Medulla oblongata (tissue), 1 donor: ENCODE measurements at regions not wholly inside any gene's neighbourhood (a gene's known extent, or its start where the extent isn't known, plus 50 kb on each side); places are given as distances from the start of the nearest gene placed in this dataset.

Experiments used
- DNase-seq: peaks from one replicate; pipeline ENCODE4 v3.0.0-alpha.2; 2015; ENCODE audit errors: extremely low spot score

DNA sequence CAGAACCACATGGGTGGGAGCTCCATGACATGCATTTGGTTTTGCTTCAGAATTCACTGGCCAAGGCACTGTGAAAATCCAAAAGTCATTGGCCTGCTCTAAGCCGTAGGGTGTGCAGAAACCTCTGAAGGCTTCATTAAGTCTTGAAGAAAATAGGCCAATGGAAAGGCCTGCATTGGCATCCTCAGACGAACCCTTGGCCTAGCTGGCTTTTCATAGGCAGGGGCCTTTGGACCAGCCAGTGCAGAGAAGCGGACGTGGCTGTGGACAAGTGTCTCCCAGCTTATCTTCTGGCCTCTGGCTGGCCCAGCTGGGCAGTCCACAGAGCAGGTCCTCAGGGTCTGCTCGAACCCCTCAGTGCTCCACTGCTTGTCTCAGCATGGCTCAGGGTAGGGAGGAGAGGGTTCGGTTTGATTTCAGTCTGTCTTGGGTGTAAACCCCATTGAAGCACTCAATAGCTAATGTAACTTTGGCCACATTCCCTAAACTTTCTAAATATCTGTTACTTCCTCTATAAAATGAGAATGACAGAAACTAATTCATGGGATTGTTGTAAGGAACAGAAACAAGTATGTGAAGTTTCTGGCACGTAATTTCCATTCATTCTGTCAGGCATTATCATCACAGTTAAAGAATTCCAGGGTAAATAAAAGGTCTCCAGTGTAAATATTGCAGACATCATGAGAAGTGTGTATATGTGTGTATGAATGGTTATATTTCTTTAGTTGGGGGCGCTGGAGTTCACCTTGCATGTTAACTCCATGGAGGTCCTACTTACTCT is 125.5 kb downstream of the TFCP2L1 start:
- no peak for DNase-seq

DNA sequence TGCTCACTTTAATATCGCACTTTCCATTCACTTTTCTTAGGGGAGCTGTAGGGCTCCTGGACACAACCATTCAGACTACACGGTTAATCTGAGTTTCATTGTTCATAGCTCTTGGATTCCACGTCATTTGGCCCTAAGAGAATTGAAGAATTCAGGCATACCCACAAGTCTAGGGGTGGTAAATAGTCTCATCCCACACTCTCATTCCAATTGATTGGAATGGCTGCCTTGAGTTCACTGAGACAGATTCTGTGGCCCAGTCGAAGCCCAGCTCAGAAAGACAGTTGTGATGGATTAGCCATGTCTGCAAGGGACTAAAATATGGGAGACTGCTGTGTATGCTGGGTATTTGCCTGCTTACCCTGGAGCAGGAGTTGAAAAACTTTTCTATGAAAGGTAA is 124.6 kb downstream of the TFCP2L1 start:
- no peak for DNase-seq

DNA sequence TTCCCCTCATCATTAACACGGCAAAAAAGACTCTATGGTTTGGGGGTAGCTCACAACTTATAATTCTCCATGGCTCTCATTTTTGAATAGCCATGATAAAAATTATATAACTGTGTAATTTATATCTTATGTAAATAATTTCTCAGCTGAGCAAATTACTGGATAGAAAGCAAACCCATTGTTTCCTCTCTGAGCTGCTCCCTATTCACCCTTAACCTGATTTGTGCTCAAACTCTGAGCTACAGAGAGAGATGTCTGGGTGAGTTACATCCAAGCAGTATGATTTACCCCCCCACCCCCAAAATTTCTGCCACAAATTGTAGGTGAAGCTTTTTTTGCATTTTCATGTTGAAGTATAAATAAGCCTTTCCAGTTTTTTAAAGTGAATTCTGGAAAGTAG is 123.7 kb downstream of the TFCP2L1 start:
- no peak for DNase-seq

DNA sequence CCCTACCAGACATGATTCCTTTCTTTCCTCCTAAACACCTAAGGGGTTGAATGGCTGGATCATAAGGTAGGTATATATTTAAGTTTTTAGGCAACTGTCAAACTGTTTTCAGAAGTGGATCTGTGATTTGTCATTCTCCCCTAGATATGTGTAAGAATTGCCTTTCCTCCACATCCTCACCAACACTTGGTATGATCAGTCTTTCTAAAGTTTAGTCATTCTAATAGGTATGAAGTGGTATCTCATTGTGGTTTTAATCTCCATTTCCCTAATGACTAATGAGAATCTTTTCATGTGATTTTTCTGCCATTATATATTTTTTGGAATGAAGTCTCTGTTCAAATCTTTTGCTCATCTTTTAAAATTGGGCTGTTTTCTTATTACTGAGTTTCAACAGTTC is 122.1 kb downstream of the TFCP2L1 start:
- DNase-seq: no peak

DNA sequence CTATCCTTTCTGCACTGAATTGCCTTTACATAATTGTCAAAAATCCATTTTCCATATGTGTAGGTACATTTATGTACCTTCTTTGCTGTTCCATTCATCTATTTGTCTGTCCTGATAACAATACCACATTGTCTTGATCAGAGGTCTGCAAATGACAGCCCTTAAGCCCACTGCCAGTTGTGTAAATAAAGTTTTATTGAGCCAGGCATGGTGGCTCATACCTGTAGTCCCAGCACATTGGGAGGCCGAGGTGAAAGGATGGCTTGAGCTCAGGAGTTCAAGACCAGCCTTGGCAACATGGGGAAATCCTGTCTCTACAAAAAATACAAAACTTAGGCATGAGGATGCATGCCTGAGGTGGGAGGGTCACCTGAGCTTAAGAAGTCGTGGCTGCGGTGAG is 121.0 kb downstream of the TFCP2L1 start:
- no peak for DNase-seq

DNA sequence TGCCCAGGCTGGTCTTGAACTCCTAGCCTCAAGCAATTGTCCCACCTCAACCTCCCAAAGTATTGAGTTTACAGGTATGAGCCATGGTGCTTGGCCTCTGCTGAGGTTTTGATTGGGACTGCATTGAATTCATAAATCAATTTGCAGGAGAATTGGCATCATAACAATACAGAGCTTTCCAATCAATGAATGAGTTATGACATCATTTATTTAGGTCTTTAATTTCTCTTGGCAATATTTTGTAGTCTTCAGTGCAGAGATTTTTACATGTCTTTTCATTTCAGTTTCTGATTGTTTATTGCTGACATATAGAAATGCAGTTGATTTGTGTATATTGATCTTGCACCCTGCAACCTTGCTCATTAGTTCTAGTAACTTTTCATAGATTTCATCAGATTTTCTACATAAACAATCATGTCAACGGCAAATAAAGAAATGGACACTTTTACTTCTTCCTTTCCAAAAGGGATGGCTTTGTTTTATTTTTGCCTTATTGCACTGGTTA is 119.9 kb downstream of the TFCP2L1 start:
- DNase-seq: no peak
